PC-3 (cell line): ENCODE measurements at regions not wholly inside any gene's neighbourhood (a gene's known extent, or its start where the extent isn't known, plus 50 kb on each side); places are given as distances from the start of the nearest gene placed in this dataset.
A peak's percentile ranks its signal among the peaks of the same experiment; 100 is the strongest.

ENCODE experiments used
- ATAC-seq: fragments of 200-7000 bp; cut with Tn5 transposase; 2 replicates; pipeline ENCODE4 v1.9.1; 2020; ENCODE audit warnings: mild to moderate bottlenecking, moderate library complexity
- BruUV-seq: library from RNA; stranded (reverse); fragments of 400-500 nt; replicated peaks from 2 replicates; lab custom pipeline; 2021; lab: Mats Ljungman, UMichigan
- CTCF ChIA-PET: fragments of 300-600 bp; sonication (Branson Sonifier 250); formaldehyde crosslinking; loops from one replicate; lab custom pipeline; 2022; ENCODE audit warnings: antibody characterized with exemption; lab: Charles Lee
- POLR2A ChIA-PET: fragments of 300-600 bp; sonication (Branson Sonifier 250); formaldehyde crosslinking; loops from one replicate; lab custom pipeline; 2022; ENCODE audit warnings: antibody characterized with exemption; ENCODE audit not compliant: unreplicated experiment; lab: Charles Lee
- DNase-seq: peaks from one replicate; pipeline ENCODE4 v3.0.0-alpha.2; 2015
- H2AFZ ChIP-seq: fragments of 300-600 bp; sonication (generic); 2 replicates; pipeline ENCODE4 v1.6.0; 2016; ENCODE audit warnings: antibody characterized with exemption, low read length
- H3F3A ChIP-seq: fragments of 300-600 bp; sonication (generic); one replicate; pipeline ENCODE4 v1.6.0; 2017; ENCODE audit warnings: antibody characterized with exemption, low read length, control low read depth, mild to moderate bottlenecking; ENCODE audit not compliant: unreplicated experiment
- H3K27ac ChIP-seq: fragments of 300-600 bp; sonication (generic); 2 replicates; pipeline ENCODE4 v1.5.1; 2016; ENCODE audit warnings: mild to moderate bottlenecking, low read length
- H3K27me3 ChIP-seq: fragments of 300-600 bp; sonication (generic); 2 replicates; pipeline ENCODE4 v1.6.1; 2016; ENCODE audit warnings: low read length, mixed read lengths
- H3K36me3 ChIP-seq: fragments of 300-600 bp; sonication (generic); 2 replicates; pipeline ENCODE4 v1.6.1; 2016; ENCODE audit warnings: low read depth, mixed run types, low read length, mixed read lengths
- H3K4me1 ChIP-seq: fragments of 300-600 bp; sonication (generic); 2 replicates; pipeline ENCODE4 v1.5.1; 2016; ENCODE audit warnings: low read length; ENCODE audit not compliant: insufficient read depth
- H3K4me2 ChIP-seq: fragments of 300-600 bp; sonication (generic); 2 replicates; pipeline ENCODE4 v1.6.0; 2016; ENCODE audit warnings: low read length
- H3K4me3 ChIP-seq: fragments of 300-600 bp; sonication (generic); 2 replicates; pipeline ENCODE4 v1.5.1; 2016; ENCODE audit warnings: mild to moderate bottlenecking, low read length, mixed read lengths
- H3K79me2 ChIP-seq: fragments of 300-600 bp; sonication (generic); 2 replicates; pipeline ENCODE4 v1.6.1; 2017; ENCODE audit warnings: low read length, mixed read lengths
- H3K9ac ChIP-seq: fragments of 300-600 bp; sonication (generic); 2 replicates; pipeline ENCODE4 v1.6.0; 2016; ENCODE audit warnings: mild to moderate bottlenecking, low read length
- H3K9me2 ChIP-seq: fragments of 300-600 bp; sonication (generic); replicated peaks from 2 replicates; pipeline ENCODE4 v1.6.1; 2016; ENCODE audit warnings: mixed run types, low read length, mixed read lengths
- H3K9me3 ChIP-seq: fragments of 300-600 bp; sonication (generic); 2 replicates; pipeline ENCODE4 v1.6.1; 2016; ENCODE audit warnings: low read length, mixed read lengths
- H4K20me1 ChIP-seq: fragments of 300-600 bp; sonication (generic); 2 replicates; pipeline ENCODE4 v1.6.1; 2016; ENCODE audit warnings: low read length, mixed read lengths
- CTCF ChIP-seq: fragments of 300-600 bp; sonication (generic); conservative IDR thresholded peaks from 2 replicates; pipeline ENCODE4 v1.5.1; 2017; ENCODE audit warnings: antibody characterized with exemption, low read depth, mild to moderate bottlenecking, low read length
- EZH2 ChIP-seq: fragments of 300-600 bp; sonication (generic); IDR thresholded peaks from one replicate; pipeline ENCODE4 v1.6.1; 2017; ENCODE audit warnings: antibody characterized with exemption, mild to moderate bottlenecking, low read length; ENCODE audit not compliant: unreplicated experiment
- EZH2phosphoT487 ChIP-seq: fragments of 300-600 bp; sonication (generic); IDR thresholded peaks from 2 replicates; pipeline ENCODE4 v1.6.1; 2018; ENCODE audit warnings: mild to moderate bottlenecking, antibody characterized with exemption, low read length, borderline replicate concordance
- intact Hi-C: fragments of 100-400 bp; cut with micrococcal nuclease; formaldehyde crosslinking; loops from 2 replicates; pipeline ENCODE4 v1.9.0; 2023

DNA sequence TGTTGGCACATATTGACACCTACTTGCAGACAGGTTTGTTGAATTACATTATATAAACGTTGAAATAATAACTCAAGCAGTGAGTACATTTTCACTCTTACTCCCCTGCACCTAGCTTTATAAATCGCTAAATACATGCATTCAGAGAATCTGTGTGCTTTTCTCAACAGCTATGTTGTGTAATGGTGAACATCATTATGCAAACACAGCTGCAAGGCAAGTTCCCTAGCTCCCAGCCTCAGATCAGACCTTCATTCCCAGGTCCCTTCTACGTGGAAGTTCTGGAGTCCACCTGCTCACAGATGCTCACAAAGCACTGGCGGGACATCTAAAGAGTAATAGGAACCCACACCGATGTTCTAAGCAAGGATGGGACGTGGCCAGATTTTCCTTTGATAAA is 86.8 kb upstream of the PEG3 start:
- Histone ChIP-seq H3K27ac (no peak overlapping the region), H3K4me1 (no peaks in the 10 kb centered on the region), H3F3A (no peaks in the 10 kb centered on the region), H3K4me3 (no peak overlapping the region), H3K9me2 (no peaks in the 10 kb centered on the region), H3K4me2 (no peak overlapping the region), H3K36me3 (no peaks in the 10 kb centered on the region), H3K27me3 (no peaks in the 10 kb centered on the region; the same call in 1 of the 2 replicates), H4K20me1 (no peaks in the 10 kb centered on the region), H2AFZ (no peak overlapping the region), H3K9me3 (peaks cover 44% of the 10 kb centered on the region), H3K9ac (no peak overlapping the region), H3K79me2 (no peaks in the 10 kb centered on the region)
- DNase-seq (no peak), ATAC-seq (no peak)
- CTCF ChIA-PET, result no interaction called here
- no TSS peak for BruUV-seq
- POLR2A ChIA-PET, result no interaction called here
- TF ChIP-seq CTCF (no peak), EZH2phosphoT487 (no peak), EZH2 (no peak)
- intact Hi-C loops, result no loop called here

DNA sequence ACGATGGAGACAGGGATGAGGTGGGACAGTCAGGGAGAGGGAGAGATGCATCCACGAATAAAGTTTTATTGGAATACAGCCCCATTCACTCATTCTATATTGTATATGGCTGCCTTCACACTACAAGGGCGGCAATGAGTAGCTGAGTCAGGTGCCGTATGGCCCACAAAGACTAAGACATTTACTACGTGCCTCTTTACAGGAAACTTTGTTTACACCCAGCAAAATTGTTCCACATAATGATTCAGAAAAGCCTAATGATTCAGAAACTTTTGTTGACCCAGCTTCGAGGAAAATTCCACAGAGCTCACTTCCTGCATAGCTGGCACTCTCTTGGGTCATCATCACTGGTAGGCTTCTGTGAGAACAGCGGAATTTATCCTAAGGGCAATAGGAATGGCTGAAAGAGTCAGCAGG is 87.3 kb upstream of the PEG3 start:
- Histone ChIP-seq H3K27ac (no peak overlapping the region), H2AFZ (no peak overlapping the region), H3K4me3 (no peak overlapping the region), H3K9me2 (no peaks in the 10 kb centered on the region), H3K9me3 (peaks cover 44% of the 10 kb centered on the region), H3K27me3 (no peaks in the 10 kb centered on the region; the same call in 1 of the 2 replicates), H3K79me2 (no peaks in the 10 kb centered on the region), H4K20me1 (no peaks in the 10 kb centered on the region), H3K4me2 (no peak overlapping the region), H3F3A (no peaks in the 10 kb centered on the region), H3K4me1 (no peaks in the 10 kb centered on the region), H3K36me3 (no peaks in the 10 kb centered on the region), H3K9ac (no peak overlapping the region)
- no peak; the same call in 1 of the 2 replicates for ATAC-seq
- CTCF ChIA-PET, result no interaction called here
- no peak for TF ChIP-seq EZH2phosphoT487
- BruUV-seq, result no TSS peak
- intact Hi-C loops, result no loop called here
- POLR2A ChIA-PET, result no interaction called here
- DNase-seq, result peak; percentile 51

- Histone ChIP-seq H3K27me3 (peaks cover 4% of the 10 kb centered on the region; the same call in 1 of the 2 replicates), H3F3A (no peaks in the 10 kb centered on the region), H3K4me1 (no peaks in the 10 kb centered on the region), H3K9ac (no peak overlapping the region), H3K9me3 (peaks cover 43% of the 10 kb centered on the region), H2AFZ (no peak overlapping the region), H3K9me2 (no peaks in the 10 kb centered on the region), H4K20me1 (no peaks in the 10 kb centered on the region), H3K4me3 (no peak overlapping the region), H3K4me2 (no peak overlapping the region), H3K27ac (no peak overlapping the region), H3K36me3 (no peaks in the 10 kb centered on the region), H3K79me2 (no peaks in the 10 kb centered on the region)
- TF ChIP-seq EZH2 (no peak), EZH2phosphoT487 (no peak), CTCF (no peak)
- DNase-seq (peak; percentile 12), ATAC-seq (no peak)
- CTCF ChIA-PET, result no interaction called here
- intact Hi-C loops, result no loop called here
- POLR2A ChIA-PET, result no interaction called here
- BruUV-seq, result no TSS peak
Measured at GRCh38 chr19:56930647-56931535, 90.4 kb upstream of the PEG3 start.
